ENCODE measurements at regions not wholly inside any gene's neighbourhood (a gene's known extent, or its start where the extent isn't known, plus 50 kb on each side); places are given as distances from the start of the nearest gene placed in this dataset.

DNA sequence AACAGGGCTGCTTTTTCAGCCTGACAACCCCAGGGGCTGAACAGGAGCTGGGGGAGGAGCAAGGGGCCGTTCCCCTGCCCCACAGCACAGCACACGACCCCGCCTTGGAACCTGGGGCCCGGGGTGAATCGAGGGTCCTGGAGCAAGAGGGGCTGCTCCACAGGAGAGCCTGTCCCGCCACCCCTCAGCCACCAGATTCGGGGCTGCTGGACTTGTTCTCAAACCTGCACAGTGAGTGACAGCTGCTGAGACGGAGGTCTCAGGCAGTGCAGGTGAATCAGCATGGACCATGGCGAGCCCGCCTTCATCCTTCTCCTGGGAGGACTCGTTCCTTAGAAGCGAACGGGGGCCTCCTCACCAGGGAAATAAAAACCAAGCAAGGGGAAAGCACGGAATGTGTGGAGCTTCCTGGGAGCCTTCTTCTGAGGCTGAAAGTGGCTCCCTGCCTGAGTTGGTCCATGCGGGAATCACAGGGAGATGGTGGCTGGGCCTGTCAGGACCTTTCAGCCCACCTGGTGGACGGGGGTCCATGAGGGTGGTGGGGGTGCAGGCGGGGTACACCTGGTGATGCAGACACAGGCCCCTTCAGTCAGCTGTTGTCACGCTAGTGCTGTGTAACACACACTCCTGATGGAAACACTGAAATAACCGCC is 125.4 kb downstream of the SIK1 start:
- no peak for DNase-seq

DNA sequence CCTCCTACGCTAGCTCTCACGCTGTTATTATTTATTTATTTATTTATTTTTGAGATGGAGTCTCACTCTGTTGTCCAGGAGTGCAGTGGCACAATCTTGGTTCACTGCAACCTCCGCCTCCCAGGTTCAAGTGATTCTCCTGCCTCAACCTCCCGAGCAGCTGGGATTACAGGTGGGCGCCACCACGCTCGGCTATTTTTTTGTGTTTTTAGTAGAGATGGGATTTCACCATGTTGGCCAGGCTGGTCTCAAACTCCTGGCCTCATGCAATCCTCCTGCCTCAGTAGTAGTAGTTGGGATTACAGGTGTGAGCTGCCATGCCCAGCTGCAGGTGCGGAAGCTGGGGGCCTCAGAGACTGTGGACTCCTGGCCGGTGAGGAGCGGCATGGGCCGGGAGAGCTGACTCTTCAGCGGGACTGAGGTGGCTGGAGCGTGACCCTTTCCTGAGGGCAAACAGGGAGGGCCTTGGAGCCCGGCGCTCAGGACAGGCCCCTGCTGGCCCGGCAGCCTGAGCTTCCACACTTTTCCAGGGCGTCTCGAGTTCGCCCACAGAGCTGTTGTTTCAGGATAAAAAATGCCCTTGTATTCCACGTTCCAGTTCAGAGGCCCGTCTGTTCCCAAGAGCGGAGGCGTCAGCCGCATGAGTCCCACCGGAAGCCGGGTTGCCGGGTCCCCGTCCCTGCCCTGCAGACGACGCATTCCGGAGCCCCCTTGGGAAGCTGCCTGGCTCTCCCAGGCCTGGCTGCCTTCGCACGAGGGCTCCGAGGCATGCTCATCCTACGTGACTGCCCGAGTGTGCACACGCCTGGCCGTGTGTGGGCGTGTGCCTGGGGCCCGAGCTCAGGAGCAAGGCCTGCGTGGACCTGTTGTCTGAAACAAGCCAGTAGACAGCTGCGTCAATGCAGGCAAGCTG is 126.2 kb downstream of the SIK1 start:
- no peak for DNase-seq

DNA sequence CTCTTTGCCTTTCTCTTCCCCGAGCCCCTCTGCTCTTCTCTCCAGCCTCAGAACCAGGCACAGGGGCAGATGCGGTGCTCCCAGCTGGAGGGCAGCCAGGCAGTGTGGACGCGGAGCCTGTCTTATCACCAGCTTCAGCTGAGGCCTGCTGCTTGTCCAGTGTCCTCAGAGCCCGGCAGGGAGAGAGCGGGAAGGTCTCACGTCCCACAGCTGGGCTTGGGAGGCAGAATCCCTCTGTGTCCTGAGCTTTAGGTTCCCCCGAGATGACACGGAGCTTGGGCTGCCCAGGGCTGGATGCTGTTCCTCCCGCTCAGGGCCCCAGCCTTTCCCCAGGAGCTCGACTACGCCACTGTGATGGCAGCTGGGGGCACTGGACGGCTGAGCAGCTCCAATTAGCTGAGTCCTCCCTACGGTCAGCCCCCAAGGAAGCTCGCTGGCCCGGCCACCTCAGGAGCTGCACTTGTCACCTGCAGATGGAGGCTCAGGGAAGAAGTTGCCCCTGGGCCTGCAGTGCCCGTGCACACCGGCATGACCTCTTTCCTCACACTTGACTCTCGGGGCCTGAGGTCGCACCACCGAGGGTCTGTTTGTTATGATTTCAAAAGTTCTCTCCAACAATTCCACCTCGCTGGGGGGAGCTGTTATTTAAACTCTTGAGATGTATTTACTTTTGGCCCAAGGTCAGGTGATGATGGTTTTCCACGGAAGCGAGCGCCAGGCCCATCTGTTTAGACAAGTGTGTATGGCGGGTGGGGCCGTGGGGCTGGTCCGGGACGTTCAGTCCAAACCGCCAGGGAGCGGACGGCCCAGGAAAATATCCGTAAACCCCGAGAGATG is 127.3 kb downstream of the SIK1 start:
- DNase-seq, result no peak

- no peak for DNase-seq
These were observed 128.1 kb downstream of the SIK1 start for GRCh38 chr21:43298546-43299440.

DNA sequence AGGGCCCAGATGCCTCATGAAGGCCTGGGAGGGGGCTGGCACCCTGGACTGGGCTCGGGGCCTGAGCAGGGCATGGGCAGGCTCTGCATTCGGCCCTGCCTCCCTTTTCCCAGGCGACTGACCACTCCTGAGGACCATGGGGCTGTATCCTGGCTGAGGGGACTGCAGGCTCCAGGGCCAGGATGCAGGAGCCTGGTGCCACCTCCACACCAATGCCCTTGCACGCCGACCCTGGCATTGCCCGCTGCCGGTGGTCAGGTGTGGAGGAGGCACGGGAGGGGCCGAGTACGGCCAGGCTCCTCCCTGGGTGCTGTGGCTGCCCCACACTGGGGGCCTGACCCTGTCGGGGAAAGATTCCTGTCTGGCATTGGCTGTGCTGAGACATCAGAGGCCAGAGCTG is 128.9 kb downstream of the SIK1 start:
- no peak for DNase-seq

DNA sequence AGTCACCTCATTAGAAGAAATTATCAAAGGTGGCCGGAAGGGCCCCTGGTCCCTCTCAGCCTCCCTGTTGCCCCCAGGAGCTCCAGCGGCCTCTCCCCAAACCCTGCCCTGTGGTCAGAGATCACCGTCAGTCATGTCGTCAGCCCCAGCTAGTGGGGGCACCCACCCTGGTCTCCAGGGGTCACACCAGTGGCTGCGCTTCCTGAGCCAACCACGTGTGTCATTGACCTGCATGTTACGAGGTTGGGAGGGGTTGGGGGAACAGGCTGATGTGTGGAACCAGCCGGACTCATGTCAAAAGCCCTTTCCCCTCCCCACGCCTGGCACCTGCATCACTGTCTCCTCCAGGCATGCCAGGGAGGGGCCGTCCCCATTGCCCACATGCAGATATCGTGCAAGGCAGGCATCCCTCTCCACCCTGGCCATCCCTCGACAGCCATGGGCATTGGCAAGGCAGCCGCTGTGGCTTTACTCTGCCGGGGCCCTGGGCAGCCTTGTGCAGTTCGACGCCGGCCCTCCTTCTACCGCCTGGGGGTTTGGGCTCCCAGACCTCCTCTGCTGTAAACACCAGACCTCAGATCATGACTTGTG is 128.7 kb downstream of the CRYAA start:
- DNase-seq, result no peak

GRCh38 chr21:43295066-43295958 is 126.5 kb downstream of the CRYAA start:
- DNase-seq, result no peak

GRCh38 chr21:43294194-43294902 is 125.5 kb downstream of the CRYAA start:
- DNase-seq, result no peak

GRCh38 chr21:43292866-43293142 is 124.0 kb downstream of the CRYAA start:
- DNase-seq, result no peak

- DNase-seq, result no peak
These were observed 123.4 kb downstream of the CRYAA start for GRCh38 chr21:43292041-43292865.

- DNase-seq, result no peak
These were observed 122.6 kb downstream of the CRYAA start for GRCh38 chr21:43291347-43291950.

DNA sequence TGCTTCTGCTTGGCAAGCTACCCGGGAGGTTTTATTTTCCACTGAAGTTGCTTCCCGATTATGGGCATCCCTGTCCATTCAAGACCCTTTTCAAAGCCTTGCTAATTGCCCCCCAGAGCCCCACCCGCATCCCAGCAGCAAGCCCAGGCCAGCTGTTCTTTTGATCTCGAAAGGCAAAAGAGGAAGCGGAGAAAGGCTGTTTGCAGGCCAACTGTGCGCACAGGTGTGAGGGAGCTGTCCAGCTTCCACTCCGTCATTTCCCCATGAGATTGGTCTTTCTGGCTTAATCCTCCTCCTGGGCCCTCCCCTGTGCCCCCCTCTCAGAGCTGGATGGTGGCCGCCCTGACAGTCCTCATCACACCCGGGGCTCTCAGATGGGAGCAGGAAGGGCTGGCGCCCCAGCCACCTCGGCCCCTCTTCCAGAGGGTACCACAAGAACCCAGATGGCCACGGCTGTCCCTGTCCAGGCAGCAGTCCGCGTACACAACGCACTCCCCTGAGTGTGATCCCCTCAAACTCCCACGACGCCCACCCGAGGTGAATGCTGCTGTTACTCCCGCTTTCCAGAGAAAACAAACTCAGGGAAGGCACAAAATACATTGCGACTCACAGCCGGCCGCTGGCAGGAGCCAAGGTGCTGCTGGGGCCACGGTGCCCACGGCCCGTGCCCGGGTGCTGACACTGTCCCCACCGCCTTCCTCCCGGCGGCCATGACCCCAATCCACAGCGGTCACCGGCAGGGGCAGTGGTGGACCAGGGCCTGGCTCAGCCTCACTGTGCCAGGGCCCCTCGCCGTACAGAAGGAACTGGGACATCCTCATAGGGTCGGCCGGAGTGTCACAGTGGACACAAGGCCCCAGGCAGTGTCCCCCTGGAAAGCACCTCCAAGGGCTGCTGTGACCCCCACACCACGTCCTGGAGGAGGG is 121.9 kb downstream of the CRYAA start:
- DNase-seq, result no peak

- no peak for DNase-seq
These were observed 121.2 kb downstream of the CRYAA start for GRCh38 chr21:43289966-43290365.

- DNase-seq, result no peak
These were observed 120.6 kb downstream of the CRYAA start for GRCh38 chr21:43289442-43289841.

GRCh38 chr21:43287795-43288755 is 119.3 kb downstream of the CRYAA start:
- DNase-seq, result no peak

GRCh38 chr21:43287111-43287760 is 118.4 kb downstream of the CRYAA start:
- no peak for DNase-seq

All from NCI-H1417 treated with DMSO at 0.1 percent for 48 hours (cell line).